Muscle of arm (tissue), 1 donor: ENCODE measurements at regions not wholly inside any gene's neighbourhood (a gene's known extent, or its start where the extent isn't known, plus 50 kb on each side); places are given as distances from the start of the nearest gene placed in this dataset.
"Not testable (repeated sequence)": the region's sequence is repeated elsewhere in the genome, so short reads cannot be mapped to it uniquely, and the experiment has no call there.

Experiments used
- DNase-seq: peaks from one replicate; pipeline ENCODE4 v3.0.0-alpha.2; 2013

- DNase-seq: no peak
Observed at GRCh38 chrX:34716302-34716701, 59.2 kb upstream of the TMEM47 start.

GRCh38 chrX:34734383-34734782, 77.3 kb upstream of the TMEM47 start:
- no peak for DNase-seq

GRCh38 chrX:34744521-34744920, 87.4 kb upstream of the TMEM47 start:
- DNase-seq: no peak

- DNase-seq: no peak
Observed at GRCh38 chrX:34749896-34750295, 92.8 kb upstream of the TMEM47 start.

- no peak for DNase-seq
Observed at GRCh38 chrX:34764852-34765361, 107.8 kb upstream of the TMEM47 start.

GRCh38 chrX:34768290-34768689, 111.2 kb upstream of the TMEM47 start:
- DNase-seq: no peak

- DNase-seq: no peak
Observed at GRCh38 chrX:34770511-34770910, 113.4 kb upstream of the TMEM47 start.

- no peak for DNase-seq
Observed at GRCh38 chrX:34778916-34779315, 121.8 kb upstream of the TMEM47 start.

- no peak for DNase-seq
Observed at GRCh38 chrX:34790026-34790425, 132.9 kb upstream of the TMEM47 start.

GRCh38 chrX:34805951-34806350, 136.6 kb upstream of the FAM47B start:
- DNase-seq: no peak

GRCh38 chrX:34809096-34809495, 133.5 kb upstream of the FAM47B start:
- no peak for DNase-seq

- DNase-seq: no peak
Observed at GRCh38 chrX:34810364-34810763, 132.2 kb upstream of the FAM47B start.

- DNase-seq: peak; percentile 3
Observed at GRCh38 chrX:34810916-34811315, 131.7 kb upstream of the FAM47B start.

- no peak for DNase-seq
Observed at GRCh38 chrX:34813618-34814017, 129.0 kb upstream of the FAM47B start.

GRCh38 chrX:34826964-34827363, 115.6 kb upstream of the FAM47B start:
- no peak for DNase-seq

GRCh38 chrX:34839451-34839850, 103.1 kb upstream of the FAM47B start:
- DNase-seq: no peak

GRCh38 chrX:34841205-34841604, 101.4 kb upstream of the FAM47B start:
- DNase-seq: not testable (repeated sequence)

GRCh38 chrX:34848281-34848680, 94.3 kb upstream of the FAM47B start:
- DNase-seq: no peak

- no peak for DNase-seq
Observed at GRCh38 chrX:34849371-34849770, 93.2 kb upstream of the FAM47B start.

- DNase-seq: no peak
Observed at GRCh38 chrX:34859191-34859590, 83.4 kb upstream of the FAM47B start.

- no peak for DNase-seq
Observed at GRCh38 chrX:34863906-34864305, 78.7 kb upstream of the FAM47B start.

- DNase-seq: no peak
Observed at GRCh38 chrX:34866646-34867045, 76.0 kb upstream of the FAM47B start.

- no peak for DNase-seq
Observed at GRCh38 chrX:34868633-34869032, 74.0 kb upstream of the FAM47B start.

GRCh38 chrX:34873500-34874225, 68.9 kb upstream of the FAM47B start:
- DNase-seq: no peak
